ENCODE measurements at regions not wholly inside any gene's neighbourhood (a gene's known extent, or its start where the extent isn't known, plus 50 kb on each side); places are given as distances from the start of the nearest gene placed in this dataset.

- TF ChIP-seq POLR2AphosphoS5 (IDR thresholded peaks at IDR 0.05; ENCODE audit: borderline replicate concordance, low read depth, low read length) (no peak), EZH2 (IDR thresholded peaks at IDR 0.05) (no peak), FOXP2 (optimal IDR thresholded peaks at IDR 0.05; ENCODE audit: control extremely low read depth, extremely low read length, insufficient read depth) (no peak)
Measured at GRCh38 chr22:47285981-47286380, 523.5 kb downstream of the TBC1D22A start.
